ENCODE measurements at regions not wholly inside any gene's neighbourhood (a gene's known extent, or its start where the extent isn't known, plus 50 kb on each side); places are given as distances from the start of the nearest gene placed in this dataset.

DNA sequence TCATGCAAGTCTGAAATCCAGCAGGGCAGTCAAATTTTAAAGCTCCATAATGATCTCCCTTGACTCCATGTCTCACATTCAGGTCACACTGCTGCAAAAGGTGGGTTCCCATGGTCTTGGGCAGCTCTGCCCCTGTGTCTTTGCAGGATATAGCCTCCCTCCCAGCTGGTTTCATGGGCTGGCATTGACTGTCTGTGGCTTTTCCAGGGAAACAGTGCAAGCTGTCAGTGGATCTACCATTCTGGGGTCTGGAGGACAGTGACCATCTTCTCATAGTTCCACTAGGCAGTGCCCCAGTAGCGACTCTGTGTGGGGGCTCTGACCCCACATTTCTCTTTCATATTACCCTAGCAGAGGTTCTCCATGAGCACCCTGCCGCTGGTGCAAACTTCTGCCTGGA is 220.6 kb upstream of the COPS8 start:
- Mint-ChIP-seq H3K36me3 (ENCODE audit: low read depth) (peaks cover 22% of the 10 kb centered on the region), H3K4me1 (peaks cover 36% of the 10 kb centered on the region)
- no peak for DNase-seq (ENCODE audit: low read depth, low spot score)

GRCh38 chr2:236866542-236867340 is 218.9 kb upstream of the COPS8 start:
- no peaks in the 10 kb centered on the region for H3K27me3 Mint-ChIP-seq (ENCODE audit: low read depth)
- DNase-seq (ENCODE audit: low read depth, low spot score) = no peak
- H3K4me3 Mint-ChIP-seq = no peak overlapping the region
- H3K4me1 Mint-ChIP-seq = peaks cover 36% of the 10 kb centered on the region
- TF ChIP-seq, protein P1, sequence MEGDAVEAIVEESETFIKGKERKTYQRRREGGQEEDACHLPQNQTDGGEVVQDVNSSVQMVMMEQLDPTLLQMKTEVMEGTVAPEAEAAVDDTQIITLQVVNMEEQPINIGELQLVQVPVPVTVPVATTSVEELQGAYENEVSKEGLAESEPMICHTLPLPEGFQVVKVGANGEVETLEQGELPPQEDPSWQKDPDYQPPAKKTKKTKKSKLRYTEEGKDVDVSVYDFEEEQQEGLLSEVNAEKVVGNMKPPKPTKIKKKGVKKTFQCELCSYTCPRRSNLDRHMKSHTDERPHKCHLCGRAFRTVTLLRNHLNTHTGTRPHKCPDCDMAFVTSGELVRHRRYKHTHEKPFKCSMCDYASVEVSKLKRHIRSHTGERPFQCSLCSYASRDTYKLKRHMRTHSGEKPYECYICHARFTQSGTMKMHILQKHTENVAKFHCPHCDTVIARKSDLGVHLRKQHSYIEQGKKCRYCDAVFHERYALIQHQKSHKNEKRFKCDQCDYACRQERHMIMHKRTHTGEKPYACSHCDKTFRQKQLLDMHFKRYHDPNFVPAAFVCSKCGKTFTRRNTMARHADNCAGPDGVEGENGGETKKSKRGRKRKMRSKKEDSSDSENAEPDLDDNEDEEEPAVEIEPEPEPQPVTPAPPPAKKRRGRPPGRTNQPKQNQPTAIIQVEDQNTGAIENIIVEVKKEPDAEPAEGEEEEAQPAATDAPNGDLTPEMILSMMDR (conservative IDR thresholded peaks at IDR 0.05) = no peak
- peak overlapping the region; percentile 95 for H3K27ac Mint-ChIP-seq (ENCODE audit: unreplicated experiment)
- H3K9me3 Mint-ChIP-seq = peaks cover 26% of the 10 kb centered on the region
- H3K36me3 Mint-ChIP-seq (ENCODE audit: low read depth) = peaks cover 22% of the 10 kb centered on the region

More for the DNA sequence above, 220.6 kb upstream of the COPS8 start:
- Mint-ChIP-seq H3K9me3 (peaks cover 26% of the 10 kb centered on the region), H3K27me3 (ENCODE audit: low read depth) (no peaks in the 10 kb centered on the region), H3K4me3 (no peak overlapping the region), H3K27ac (ENCODE audit: unreplicated experiment) (no peak overlapping the region)
- TF ChIP-seq, protein P1 (conservative IDR thresholded peaks at IDR 0.05) = no peak

GRCh38 chr2:236867441-236868260 is 218.0 kb upstream of the COPS8 start:
- TF ChIP-seq, protein P1 (conservative IDR thresholded peaks at IDR 0.05) = no peak
- no peaks in the 10 kb centered on the region for H3K27me3 Mint-ChIP-seq (ENCODE audit: low read depth)
- peaks cover 22% of the 10 kb centered on the region for H3K36me3 Mint-ChIP-seq (ENCODE audit: low read depth)
- H3K27ac Mint-ChIP-seq (ENCODE audit: unreplicated experiment) = no peak overlapping the region
- no peak overlapping the region for H3K4me3 Mint-ChIP-seq
- DNase-seq (ENCODE audit: low read depth, low spot score) = no peak
- H3K9me3 Mint-ChIP-seq = peaks cover 26% of the 10 kb centered on the region
- H3K4me1 Mint-ChIP-seq = peaks cover 36% of the 10 kb centered on the region

- peaks cover 10% of the 10 kb centered on the region for H3K36me3 Mint-ChIP-seq (ENCODE audit: low read depth)
- H3K4me3 Mint-ChIP-seq = no peak overlapping the region
- no peak overlapping the region for H3K27ac Mint-ChIP-seq (ENCODE audit: unreplicated experiment)
- TF ChIP-seq, protein P1 (conservative IDR thresholded peaks at IDR 0.05) = no peak
- peaks cover 42% of the 10 kb centered on the region for H3K4me1 Mint-ChIP-seq
- H3K9me3 Mint-ChIP-seq = peaks cover 16% of the 10 kb centered on the region
- no peaks in the 10 kb centered on the region for H3K27me3 Mint-ChIP-seq (ENCODE audit: low read depth)
- DNase-seq (ENCODE audit: low read depth, low spot score) = no peak
Measured at GRCh38 chr2:236870370-236870769, 215.3 kb upstream of the COPS8 start.

DNA sequence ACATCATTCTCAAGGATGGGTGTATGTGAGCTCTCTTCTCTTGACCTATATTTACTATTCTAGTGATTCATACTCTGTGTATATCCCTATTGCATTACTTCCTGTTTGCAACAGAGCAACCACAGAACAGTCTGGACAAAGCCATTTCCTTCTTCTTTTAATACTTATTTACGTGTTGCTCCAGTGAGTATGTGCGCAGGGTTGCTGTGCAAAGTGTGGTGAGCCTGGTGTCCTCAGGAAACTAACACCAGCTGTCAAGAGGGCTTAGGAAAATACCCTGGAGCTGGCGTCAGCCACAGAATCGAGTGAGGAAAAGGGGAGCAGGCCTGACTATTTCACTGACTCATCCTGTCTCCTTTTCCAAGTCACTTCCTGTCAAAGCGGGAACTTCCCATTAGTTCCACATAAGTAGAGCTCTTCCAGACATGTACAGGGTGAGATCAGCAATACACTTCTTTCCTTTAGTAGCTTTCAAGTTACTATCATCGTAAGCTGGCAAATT is 214.1 kb upstream of the COPS8 start:
- Mint-ChIP-seq H3K27me3 (ENCODE audit: low read depth) (no peaks in the 10 kb centered on the region), H3K36me3 (ENCODE audit: low read depth) (peaks cover 3% of the 10 kb centered on the region), H3K27ac (ENCODE audit: unreplicated experiment) (peak overlapping the region; percentile 57), H3K4me1 (peaks cover 39% of the 10 kb centered on the region), H3K4me3 (no peak overlapping the region), H3K9me3 (peaks cover 8% of the 10 kb centered on the region)
- TF ChIP-seq, protein P1 (conservative IDR thresholded peaks at IDR 0.05) = no peak
- DNase-seq (ENCODE audit: low read depth, low spot score) = no peak

Measured in neural crest cell (in vitro differentiated cells).